Activated CD4-positive, alpha-beta T cell treated with anti-CD3 and anti-CD28 coated beads for 48 hours (primary cell): ENCODE measurements at regions not wholly inside any gene's neighbourhood (a gene's known extent, or its start where the extent isn't known, plus 50 kb on each side); places are given as distances from the start of the nearest gene placed in this dataset.

ENCODE experiments used
- DNase-seq: peaks from one replicate; pipeline ENCODE4 v3.0.0-alpha.2; 2020

GRCh38 chr13:34046457-34046856, 228.5 kb downstream of the RFC3 start:
- no peak for DNase-seq

- no peak for DNase-seq
Measured at GRCh38 chr13:34048652-34049051, 230.7 kb downstream of the RFC3 start.

GRCh38 chr13:34056733-34057258, 238.8 kb downstream of the RFC3 start:
- DNase-seq = no peak

- no peak for DNase-seq
Measured at GRCh38 chr13:34064456-34065205, 246.7 kb downstream of the RFC3 start.

- no peak for DNase-seq
Measured at GRCh38 chr13:34065928-34066327, 248.0 kb downstream of the RFC3 start.

GRCh38 chr13:34066344-34066743, 248.4 kb downstream of the RFC3 start:
- DNase-seq = no peak

- DNase-seq = no peak
Measured at GRCh38 chr13:34070006-34070405, 252.1 kb downstream of the RFC3 start.

- no peak for DNase-seq
Measured at GRCh38 chr13:34070544-34071303, 252.8 kb downstream of the RFC3 start.

- no peak for DNase-seq
Measured at GRCh38 chr13:34076319-34076718, 258.4 kb downstream of the RFC3 start.

GRCh38 chr13:34076943-34077703, 259.2 kb downstream of the RFC3 start:
- no peak for DNase-seq

GRCh38 chr13:34078334-34078999, 260.5 kb downstream of the RFC3 start:
- no peak for DNase-seq

- DNase-seq = no peak
Measured at GRCh38 chr13:34085204-34085603, 267.3 kb downstream of the RFC3 start.

GRCh38 chr13:34086281-34086680, 268.3 kb downstream of the RFC3 start:
- DNase-seq = no peak

- no peak for DNase-seq
Measured at GRCh38 chr13:34087791-34088190, 269.8 kb downstream of the RFC3 start.

GRCh38 chr13:34103854-34104253, 285.9 kb downstream of the RFC3 start:
- no peak for DNase-seq

- DNase-seq = no peak
Measured at GRCh38 chr13:34104853-34105252, 286.9 kb downstream of the RFC3 start.

- DNase-seq = no peak
Measured at GRCh38 chr13:34107806-34108205, 289.9 kb downstream of the RFC3 start.

- DNase-seq = no peak
Measured at GRCh38 chr13:34108410-34108809, 290.5 kb downstream of the RFC3 start.

- no peak for DNase-seq
Measured at GRCh38 chr13:34114581-34114980, 296.6 kb downstream of the RFC3 start.

GRCh38 chr13:34116651-34117050, 298.7 kb downstream of the RFC3 start:
- no peak for DNase-seq

- DNase-seq = no peak
Measured at GRCh38 chr13:34124666-34125306, 306.8 kb downstream of the RFC3 start.

GRCh38 chr13:34127523-34127922, 309.6 kb downstream of the RFC3 start:
- no peak for DNase-seq
